Prostate gland (tissue), 2 donors: ENCODE measurements at regions not wholly inside any gene's neighbourhood (a gene's known extent, or its start where the extent isn't known, plus 50 kb on each side); places are given as distances from the start of the nearest gene placed in this dataset.

ENCODE experiments used
- DNase-seq: peaks from one replicate; pipeline ENCODE4 v3.0.0-alpha.2; 2019; ENCODE audit warnings: low spot score
- H3K27ac ChIP-seq, 2 donors: fragments of 200-600 bp; sonication (generic); 2 replicates each; pipeline ENCODE4 v1.5.1; 2017 to 2019
- H3K27me3 ChIP-seq: fragments of 200-600 bp; sonication (generic); replicated peaks from 2 replicates; pipeline ENCODE4 v1.5.1; 2019; ENCODE audit not compliant: insufficient read depth
- H3K36me3 ChIP-seq, 2 donors: fragments of 200-600 bp; sonication (generic); 1 replicate in 1 of 2; 2 replicates in 1 of 2; pipeline versions ENCODE4 v1.5.1 to v1.8.1; 2017 to 2019
- H3K4me1 ChIP-seq: fragments of 200-600 bp; sonication (generic); replicated peaks from 2 replicates; pipeline ENCODE4 v1.5.1; 2019
- H3K4me3 ChIP-seq, 2 donors: fragments of 200-600 bp; sonication (generic); 2 replicates each; pipeline ENCODE4 v1.5.1; 2017 to 2019
- H3K9me3 ChIP-seq: fragments of 200-600 bp; sonication (generic); 2 replicates; pipeline ENCODE4 v1.5.1; 2017
- CTCF ChIP-seq, 4 experiments: fragments of 200-600 bp in 2 of 4; fragments of 450-650 bp in 2 of 4; sonication (generic) in 2 of 4; IDR thresholded peaks; 1 replicate in 3 of 4; 2 replicates in 1 of 4; pipeline ENCODE4 v1.5.1; 2016 to 2019; ENCODE audit warnings: antibody characterized with exemption in 4 of 4, mild to moderate bottlenecking in 2 of 4, moderate library complexity in 2 of 4
- POLR2A ChIP-seq: fragments of 450-650 bp; IDR thresholded peaks from one replicate; pipeline ENCODE4 v1.6.1; 2016; ENCODE audit warnings: antibody characterized with exemption, mild to moderate bottlenecking
- POLR2AphosphoS5 ChIP-seq: sonication (generic); formaldehyde crosslinking; IDR thresholded peaks from one replicate; pipeline ENCODE4 v1.6.1; 2017; ENCODE audit warnings: antibody characterized with exemption
- WGBS: methylation state at CpG from one replicate; pipeline ENCODE4 v1.1.5; 2018; 5-methylcytosine and 5-hydroxymethylcytosine counted together
- intact Hi-C: fragments of 100-400 bp; cut with DNase I; formaldehyde crosslinking; loops from one replicate; pipeline ENCODE4 v1.14.2; 2022

- Histone ChIP-seq H3K4me3 (no peak overlapping the region), H3K27ac (no peak overlapping the region), H3K9me3 (no peaks in the 10 kb centered on the region), H3K36me3 (no peaks in the 10 kb centered on the region), H3K4me1 (no peaks in the 10 kb centered on the region), H3K27me3 (no peaks in the 10 kb centered on the region)
- 61% methylated on average over 3 of the region's 3 CpGs for WGBS
- intact Hi-C loops: no loop called here
- DNase-seq: no peak
- no peak for TF ChIP-seq CTCF (IDR thresholded peaks at IDR 0.05)
- no peak for TF ChIP-seq POLR2AphosphoS5
- no peak for TF ChIP-seq POLR2A
Observed at GRCh38 chr1:219755234-219755633, 142.3 kb upstream of the ZC3H11B start.

- WGBS: 66% methylated on average over 2 of the region's 2 CpGs
- TF ChIP-seq POLR2AphosphoS5 (no peak), CTCF (IDR thresholded peaks at IDR 0.05) (no peak), POLR2A (no peak)
- Histone ChIP-seq H3K27ac (no peak overlapping the region), H3K36me3 (no peaks in the 10 kb centered on the region), H3K4me3 (no peak overlapping the region), H3K9me3 (no peaks in the 10 kb centered on the region), H3K27me3 (no peaks in the 10 kb centered on the region), H3K4me1 (no peaks in the 10 kb centered on the region)
- intact Hi-C loops: no loop called here
- no peak for DNase-seq
Observed at GRCh38 chr1:219754767-219755166, 141.9 kb upstream of the ZC3H11B start.

- TF ChIP-seq POLR2A (no peak), CTCF (IDR thresholded peaks at IDR 0.05) (no peak), POLR2AphosphoS5 (no peak)
- H3K4me1 ChIP-seq: no peaks in the 10 kb centered on the region
- no peaks in the 10 kb centered on the region for H3K9me3 ChIP-seq
- WGBS: 45% methylated on average over 4 of the region's 4 CpGs
- DNase-seq: no peak
- intact Hi-C loops: no loop called here
- H3K27ac ChIP-seq: no peak overlapping the region
- no peaks in the 10 kb centered on the region for H3K27me3 ChIP-seq
- no peaks in the 10 kb centered on the region for H3K36me3 ChIP-seq
- no peak overlapping the region for H3K4me3 ChIP-seq
Observed at GRCh38 chr1:219753914-219754313, 141.0 kb upstream of the ZC3H11B start.

GRCh38 chr1:219752645-219753044 is 139.7 kb upstream of the ZC3H11B start:
- Histone ChIP-seq H3K36me3 (no peaks in the 10 kb centered on the region), H3K9me3 (no peaks in the 10 kb centered on the region), H3K27ac (no peak overlapping the region), H3K4me3 (no peak overlapping the region), H3K4me1 (no peaks in the 10 kb centered on the region), H3K27me3 (no peaks in the 10 kb centered on the region)
- no peak for TF ChIP-seq POLR2AphosphoS5
- no peak for TF ChIP-seq POLR2A
- TF ChIP-seq CTCF (IDR thresholded peaks at IDR 0.05): no peak
- no peak for DNase-seq
- 0% methylated on average over 1 of the region's 1 CpG for WGBS
- intact Hi-C loops: no loop called here

GRCh38 chr1:219751870-219752507 is 139.1 kb upstream of the ZC3H11B start:
- DNase-seq: no peak
- H3K9me3 ChIP-seq: no peaks in the 10 kb centered on the region

More at GRCh38 chr1:219751870-219752507, 139.1 kb upstream of the ZC3H11B start:
- H3K27ac ChIP-seq: no peak overlapping the region
- no peaks in the 10 kb centered on the region for H3K36me3 ChIP-seq
- H3K4me1 ChIP-seq: no peaks in the 10 kb centered on the region
- H3K4me3 ChIP-seq: no peak overlapping the region
- TF ChIP-seq POLR2AphosphoS5 (no peak), CTCF (IDR thresholded peaks at IDR 0.05) (no peak), POLR2A (no peak)
- intact Hi-C loops: no loop called here
- no peaks in the 10 kb centered on the region for H3K27me3 ChIP-seq
